ENCODE measurements at regions not wholly inside any gene's neighbourhood (a gene's known extent, or its start where the extent isn't known, plus 50 kb on each side); places are given as distances from the start of the nearest gene placed in this dataset.

- Histone ChIP-seq H3K4me2 (ENCODE audit: low read length) (no peak overlapping the region), H3K9me3 (ENCODE audit: low read length) (no peaks in the 10 kb centered on the region), H3K27me3 (ENCODE audit: insufficient read depth, low read depth, low read length) (peaks cover 4% of the 10 kb centered on the region), H2AFZ (ENCODE audit: low read depth, low read length) (no peak overlapping the region), H3K27ac (ENCODE audit: low read length) (no peak overlapping the region), H3K9me2 (ENCODE audit: insufficient read depth, low read length) (no peaks in the 10 kb centered on the region), H3F3A (ENCODE audit: insufficient read depth, low read length, poor library complexity, severe bottlenecking) (no peaks in the 10 kb centered on the region), H3K36me3 (ENCODE audit: insufficient read depth, low read length) (no peaks in the 10 kb centered on the region), H3K4me3 (ENCODE audit: low read length) (no peak overlapping the region), H3K9ac (ENCODE audit: low read length) (no peak overlapping the region), H3K79me2 (replicated peaks; ENCODE audit: insufficient read depth, low read length) (no peaks in the 10 kb centered on the region), H4K20me1 (ENCODE audit: insufficient read depth) (no peaks in the 10 kb centered on the region)
- no peak for TF ChIP-seq REST (IDR thresholded peaks at IDR 0.05; ENCODE audit: borderline replicate concordance)
- no peak for TF ChIP-seq TAF1 (IDR thresholded peaks at IDR 0.05; ENCODE audit: low read depth)
- TF ChIP-seq POLR2AphosphoS5 (IDR thresholded peaks at IDR 0.05), result no peak
- TF ChIP-seq EZH2 (IDR thresholded peaks at IDR 0.05; ENCODE audit: borderline replicate concordance, insufficient read depth, low read length, poor library complexity, severe bottlenecking), result no peak
- no peak for TF ChIP-seq SMC3 (conservative IDR thresholded peaks at IDR 0.05; ENCODE audit: poor library complexity)
- TF ChIP-seq MXI1 (conservative IDR thresholded peaks at IDR 0.05; ENCODE audit: poor library complexity, severe bottlenecking), result no peak
- TF ChIP-seq CTCF (IDR thresholded peaks at IDR 0.05; ENCODE audit: poor library complexity, severe bottlenecking), result no peak
- TF ChIP-seq RAD21 (conservative IDR thresholded peaks at IDR 0.05), result no peak
These were observed 598.3 kb downstream of the PKHD1 start for GRCh38 chr6:51489133-51489532.

GRCh38 chr6:51490101-51490500 is 597.3 kb downstream of the PKHD1 start:
- Histone ChIP-seq H3K9ac (ENCODE audit: low read length) (no peak overlapping the region), H3F3A (ENCODE audit: insufficient read depth, low read length, poor library complexity, severe bottlenecking) (no peaks in the 10 kb centered on the region), H3K9me3 (ENCODE audit: low read length) (no peaks in the 10 kb centered on the region), H4K20me1 (ENCODE audit: insufficient read depth) (no peaks in the 10 kb centered on the region), H3K36me3 (ENCODE audit: insufficient read depth, low read length) (no peaks in the 10 kb centered on the region), H3K9me2 (ENCODE audit: insufficient read depth, low read length) (no peaks in the 10 kb centered on the region), H3K4me3 (ENCODE audit: low read length) (no peak overlapping the region), H3K27ac (ENCODE audit: low read length) (no peak overlapping the region), H3K27me3 (ENCODE audit: insufficient read depth, low read depth, low read length) (peaks cover 4% of the 10 kb centered on the region), H3K79me2 (replicated peaks; ENCODE audit: insufficient read depth, low read length) (no peaks in the 10 kb centered on the region), H2AFZ (ENCODE audit: low read depth, low read length) (no peak overlapping the region), H3K4me2 (ENCODE audit: low read length) (no peak overlapping the region)
- TF ChIP-seq TAF1 (IDR thresholded peaks at IDR 0.05; ENCODE audit: low read depth) (no peak), REST (IDR thresholded peaks at IDR 0.05; ENCODE audit: borderline replicate concordance) (no peak), POLR2AphosphoS5 (IDR thresholded peaks at IDR 0.05) (no peak), SMC3 (conservative IDR thresholded peaks at IDR 0.05; ENCODE audit: poor library complexity) (no peak), RAD21 (conservative IDR thresholded peaks at IDR 0.05) (no peak), EP300 (conservative IDR thresholded peaks at IDR 0.05; ENCODE audit: poor library complexity, severe bottlenecking) (no peak), EZH2 (IDR thresholded peaks at IDR 0.05; ENCODE audit: borderline replicate concordance, insufficient read depth, low read length, poor library complexity, severe bottlenecking) (no peak), MXI1 (conservative IDR thresholded peaks at IDR 0.05; ENCODE audit: poor library complexity, severe bottlenecking) (no peak), CTCF (IDR thresholded peaks at IDR 0.05; ENCODE audit: poor library complexity, severe bottlenecking) (no peak)

Data from neural cell (in vitro differentiated cells).